ENCODE measurements at regions not wholly inside any gene's neighbourhood (a gene's known extent, or its start where the extent isn't known, plus 50 kb on each side); places are given as distances from the start of the nearest gene placed in this dataset.

DNA sequence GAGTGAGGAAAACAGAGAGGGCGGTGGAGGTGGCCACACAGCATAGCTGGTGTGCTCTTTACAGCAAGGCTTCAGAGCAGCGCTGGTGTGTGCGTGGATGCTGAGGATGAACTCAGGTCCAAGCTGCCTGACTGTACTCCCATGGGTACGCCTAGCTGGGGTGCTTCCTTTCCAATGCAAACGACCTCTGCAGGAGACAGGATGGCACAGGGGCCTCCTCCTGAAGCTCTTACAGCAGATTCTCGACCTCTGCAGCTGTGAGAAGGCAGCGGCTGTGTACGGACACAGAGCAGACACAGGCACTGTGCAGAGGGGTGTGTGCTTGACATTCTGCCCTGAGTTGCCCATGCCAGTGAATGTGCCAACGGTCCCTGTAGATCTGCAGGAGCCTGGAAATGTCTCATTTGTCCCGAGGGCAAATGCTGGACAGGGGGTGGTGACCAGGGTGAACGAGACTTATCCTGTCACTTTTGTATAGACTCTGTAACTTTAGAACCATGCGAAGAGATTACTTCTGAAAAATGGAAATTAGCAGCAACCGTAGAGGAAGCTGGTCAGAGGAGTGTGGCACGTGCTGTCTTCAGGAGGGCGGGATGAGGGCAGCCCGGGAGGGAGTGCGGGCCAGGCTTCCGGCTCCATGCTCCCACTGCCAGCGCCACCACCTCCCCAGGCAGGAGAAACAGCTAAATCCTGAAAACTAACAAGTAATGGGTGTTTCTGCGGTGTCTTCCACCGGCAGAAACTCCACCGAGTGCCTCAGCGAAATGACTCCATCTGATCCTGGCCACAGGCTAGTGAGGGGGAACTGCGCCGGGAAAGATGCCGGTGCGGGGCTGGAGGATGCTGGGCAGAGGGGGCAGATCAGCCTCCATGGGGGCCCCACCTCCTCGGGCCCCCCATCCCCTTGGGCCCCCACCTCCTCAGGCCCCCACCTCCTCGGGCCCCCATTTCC lies 120.9 kb upstream of the RPS6KA2 start:
- no peak for DNase-seq

DNA sequence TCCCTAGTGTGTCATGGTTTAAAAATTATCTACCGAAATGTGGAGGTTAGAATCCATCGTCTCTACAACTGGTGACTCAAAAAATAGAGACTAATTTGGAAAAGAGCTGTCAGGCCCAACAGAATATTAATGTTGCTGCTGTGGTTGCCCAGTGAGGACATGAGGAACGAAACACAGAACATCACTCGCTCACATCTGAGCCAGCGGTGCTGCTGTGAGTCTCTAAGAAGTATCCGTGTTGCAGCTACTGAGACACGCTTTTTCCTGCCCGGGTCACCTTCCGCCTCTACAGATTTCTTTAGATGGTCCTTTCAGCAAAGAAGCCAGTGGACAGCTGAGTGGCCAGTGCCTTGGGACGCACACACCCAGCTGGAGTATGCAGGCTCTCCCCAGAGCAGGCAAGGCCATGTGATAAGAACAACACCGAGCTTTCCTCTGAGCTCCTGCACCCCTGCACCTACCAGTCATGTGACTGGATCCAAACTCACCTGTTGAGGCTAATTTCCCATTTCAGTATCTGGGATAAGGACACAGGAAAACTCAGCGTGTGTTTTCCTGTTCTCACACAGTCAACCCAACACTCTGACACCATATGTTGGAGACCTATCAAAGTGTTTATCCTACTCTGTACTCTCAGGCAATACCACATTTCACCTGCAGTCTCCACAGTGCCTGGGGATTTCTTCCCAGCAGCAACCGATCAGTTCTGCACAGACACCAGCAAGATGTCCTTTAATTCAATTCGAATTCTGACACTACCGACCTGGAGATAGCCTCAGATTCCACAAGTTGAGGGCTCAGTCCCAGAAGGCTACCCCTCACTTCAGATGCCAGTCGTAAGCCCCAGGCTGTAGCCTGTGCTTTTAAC lies 119.0 kb upstream of the RPS6KA2 start:
- DNase-seq: no peak

DNA sequence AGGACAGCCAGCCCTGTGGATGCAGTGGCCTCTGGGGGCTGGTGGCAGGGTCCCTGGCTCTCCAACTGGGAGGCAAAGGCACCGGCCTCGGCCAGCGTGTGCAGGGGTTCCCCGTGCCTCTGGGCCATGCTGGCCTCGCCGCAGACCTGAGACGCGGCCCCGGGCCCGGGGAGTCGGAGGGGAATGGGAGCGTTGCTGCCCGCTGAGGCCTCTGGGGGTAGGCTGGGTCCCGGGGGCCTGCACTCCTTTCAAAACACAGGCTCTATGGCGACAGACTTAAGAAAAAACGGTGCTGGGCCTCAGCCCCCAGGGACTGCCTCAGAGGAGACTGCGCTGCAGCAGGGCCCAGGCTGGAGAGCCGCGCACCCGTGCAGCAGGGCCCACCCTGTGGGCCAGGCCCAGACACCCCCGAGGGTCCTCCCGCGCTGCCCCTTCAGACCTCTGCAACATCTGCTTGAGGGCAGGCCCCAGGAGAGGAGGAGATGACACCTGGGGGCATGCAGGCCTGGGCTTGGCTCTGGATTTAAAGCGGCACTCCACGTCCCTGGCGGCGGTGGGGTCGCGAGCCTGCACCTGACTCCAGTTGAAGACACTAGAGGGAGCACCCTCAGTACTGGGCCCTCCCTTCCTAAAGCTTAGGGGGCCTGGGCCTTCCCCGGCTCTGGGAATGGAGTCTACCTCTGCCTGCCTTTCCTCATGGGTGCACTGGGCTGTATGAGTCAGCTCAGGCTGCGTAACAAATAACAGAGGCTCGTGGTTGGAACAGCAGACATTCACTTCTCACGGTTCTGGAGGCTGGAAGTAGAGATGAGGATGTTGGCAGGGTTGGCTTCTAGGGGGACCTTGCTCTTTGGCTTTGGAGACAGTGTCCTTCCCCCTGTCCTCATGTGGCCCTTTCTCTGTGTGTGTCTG lies 117.4 kb upstream of the RPS6KA2 start:
- DNase-seq: no peak

DNA sequence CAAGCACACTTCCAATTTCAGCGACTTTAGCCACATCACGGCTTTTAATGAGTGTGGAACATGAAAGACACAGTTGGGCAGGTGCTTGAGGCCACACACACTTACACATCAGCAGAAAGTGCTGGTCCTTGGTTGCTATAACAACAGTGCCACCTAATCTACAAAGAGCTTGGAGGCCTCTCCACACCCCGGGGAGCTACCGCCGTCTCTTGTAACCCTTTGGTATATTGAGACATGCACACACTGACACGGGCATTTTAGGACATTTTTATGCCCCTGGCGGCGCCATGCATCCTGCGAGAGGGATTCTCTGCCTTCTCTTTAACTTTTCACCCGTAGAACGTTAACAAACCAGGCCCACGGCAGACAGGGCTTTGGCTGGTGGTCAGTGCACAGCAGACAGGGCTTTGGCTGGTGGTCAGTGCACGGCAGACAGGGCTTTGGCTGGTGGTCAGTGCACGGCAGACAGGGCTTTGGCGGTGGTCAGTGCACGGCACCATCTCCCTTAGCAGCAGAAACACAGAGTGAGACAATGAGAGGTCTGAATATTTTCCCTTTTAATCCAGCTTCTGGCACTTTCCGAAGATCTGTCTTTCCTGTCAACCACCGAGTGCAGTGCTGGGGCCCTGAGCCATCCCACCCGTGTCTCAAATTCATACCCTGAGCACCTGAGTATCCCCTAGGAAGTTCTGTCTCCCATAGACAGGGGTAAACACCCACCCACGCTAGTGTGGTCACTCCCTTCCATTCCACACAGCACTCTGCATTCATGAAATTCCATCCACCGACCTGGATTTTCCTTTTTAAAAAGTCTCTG lies 116.6 kb upstream of the RPS6KA2 start:
- DNase-seq: no peak

DNA sequence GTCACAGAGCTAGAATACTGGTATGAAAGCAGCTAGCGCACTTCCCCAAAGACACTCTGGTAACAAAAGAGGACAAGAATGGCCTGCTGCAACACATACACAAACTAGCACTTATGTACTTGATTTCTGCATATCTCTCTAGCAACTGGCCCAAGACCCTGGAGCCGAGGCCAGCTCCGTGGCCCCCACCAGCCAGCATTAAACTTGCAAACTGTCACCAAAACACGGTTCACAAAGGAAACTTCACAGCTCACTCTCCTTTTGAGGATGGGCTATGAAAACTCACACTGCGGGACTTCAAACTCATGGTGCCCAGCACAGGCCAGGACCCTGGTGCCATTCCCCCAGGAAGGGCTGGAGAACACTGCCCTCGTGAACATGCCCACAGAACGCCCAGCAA lies 115.9 kb upstream of the RPS6KA2 start:
- DNase-seq: no peak

DNA sequence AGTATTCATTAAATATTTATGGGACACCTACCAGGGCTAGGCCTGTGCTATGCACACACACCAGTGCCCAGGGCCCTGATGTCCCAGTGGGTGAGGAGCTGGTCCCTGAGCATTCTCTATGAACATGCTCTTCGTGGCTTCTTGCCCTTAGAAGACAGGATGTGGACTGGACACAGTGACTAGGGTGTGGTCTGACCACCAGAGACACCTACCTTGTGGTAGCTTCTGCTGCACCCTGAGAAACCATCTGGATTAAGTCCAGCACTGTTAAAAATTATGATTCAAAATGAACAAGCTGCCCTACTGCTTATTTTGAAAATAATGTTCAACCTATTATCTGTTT lies 112.9 kb upstream of the RPS6KA2 start:
- no peak for DNase-seq

DNA sequence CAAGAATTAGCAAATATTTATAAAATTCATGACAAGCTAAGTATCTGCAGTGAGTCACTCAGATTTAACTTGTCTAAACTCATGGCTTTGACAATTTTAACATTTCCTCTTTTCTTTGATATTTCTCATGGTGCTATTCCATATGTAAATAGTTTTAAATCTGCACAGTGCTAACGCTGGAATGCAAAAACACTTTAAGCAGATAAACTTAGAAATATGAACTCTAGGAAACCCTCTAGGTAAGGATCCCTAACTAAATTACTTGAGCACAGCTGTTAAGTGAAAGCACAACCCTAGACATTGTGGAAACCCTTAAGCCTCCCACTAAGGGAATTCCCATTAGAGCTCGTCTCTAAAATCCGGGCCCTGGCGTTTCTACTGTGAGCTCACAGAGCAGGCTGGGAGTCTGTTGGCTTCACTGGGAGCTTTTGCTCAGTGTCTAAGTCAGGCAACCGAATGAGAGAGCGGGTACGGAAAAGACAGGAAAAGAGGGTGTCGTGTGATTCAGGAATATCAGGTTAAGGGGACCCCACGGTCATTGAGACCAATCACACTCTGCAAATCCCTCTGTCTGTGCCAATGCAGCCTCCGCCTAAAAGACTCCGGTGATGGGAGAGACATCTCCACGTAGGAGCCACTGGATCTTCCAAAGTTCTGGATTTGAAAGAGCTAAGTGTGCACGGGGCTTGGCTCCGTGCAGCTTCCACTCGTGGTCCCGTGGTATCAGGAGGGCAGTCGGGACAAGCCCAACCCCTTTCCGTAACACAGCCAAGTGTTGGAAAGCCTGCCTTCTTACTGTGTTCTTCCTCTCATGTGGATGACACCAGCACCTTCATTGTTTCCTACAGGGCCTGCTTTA lies 112.3 kb upstream of the RPS6KA2 start:
- no peak for DNase-seq

DNA sequence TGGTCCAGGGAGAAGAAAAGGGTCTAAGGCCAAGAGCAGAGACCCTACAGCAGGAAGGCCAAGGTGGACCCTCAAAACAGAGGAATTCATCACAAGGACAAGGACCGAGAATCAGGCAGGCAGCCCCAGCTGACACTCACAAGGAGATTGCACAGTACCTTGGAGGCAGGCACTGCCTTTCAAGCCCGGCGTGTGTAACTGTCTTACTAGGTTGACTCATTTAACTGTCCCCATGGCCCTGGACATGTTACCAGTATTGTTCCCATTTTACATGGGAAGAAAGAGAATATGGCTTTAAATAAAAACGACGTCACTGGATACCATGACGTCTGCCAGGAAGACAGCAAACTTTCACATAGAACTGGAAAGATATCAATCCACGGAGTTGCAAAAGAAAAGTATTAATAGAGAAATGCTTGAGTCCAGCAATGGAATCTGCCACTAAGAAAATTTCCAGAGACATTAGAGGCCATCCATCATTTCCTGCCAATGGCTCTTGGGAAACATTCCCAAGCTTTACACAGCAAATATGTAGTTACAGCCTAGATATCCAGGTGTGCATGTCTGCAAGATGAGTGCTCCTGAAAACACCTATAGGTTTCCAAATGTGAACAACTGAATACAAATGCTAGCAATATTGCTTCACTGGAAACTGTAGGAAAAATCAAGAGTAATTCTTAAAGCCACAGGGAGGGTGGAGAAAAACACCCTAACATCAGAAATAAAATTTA lies 111.5 kb upstream of the RPS6KA2 start:
- DNase-seq: no peak

DNA sequence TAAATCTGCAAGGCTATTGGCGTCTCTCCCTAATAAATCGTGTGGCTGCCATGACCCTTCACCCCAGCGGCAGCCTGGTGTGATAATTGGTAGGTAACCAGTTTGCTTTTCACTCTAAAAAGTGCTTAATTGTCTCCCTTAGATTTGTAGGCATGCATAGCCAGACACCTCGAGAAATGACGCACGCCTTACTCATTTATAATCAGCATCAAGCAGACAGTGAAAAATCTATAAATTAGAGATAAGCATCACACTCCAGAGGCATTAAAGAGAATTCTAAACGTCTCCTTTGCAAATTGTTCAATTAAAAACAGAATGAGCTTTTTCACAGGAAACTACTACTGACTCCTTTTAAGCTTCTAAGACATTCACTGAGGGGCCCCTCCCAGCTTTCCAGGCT lies 110.2 kb upstream of the RPS6KA2 start:
- no peak for DNase-seq

DNA sequence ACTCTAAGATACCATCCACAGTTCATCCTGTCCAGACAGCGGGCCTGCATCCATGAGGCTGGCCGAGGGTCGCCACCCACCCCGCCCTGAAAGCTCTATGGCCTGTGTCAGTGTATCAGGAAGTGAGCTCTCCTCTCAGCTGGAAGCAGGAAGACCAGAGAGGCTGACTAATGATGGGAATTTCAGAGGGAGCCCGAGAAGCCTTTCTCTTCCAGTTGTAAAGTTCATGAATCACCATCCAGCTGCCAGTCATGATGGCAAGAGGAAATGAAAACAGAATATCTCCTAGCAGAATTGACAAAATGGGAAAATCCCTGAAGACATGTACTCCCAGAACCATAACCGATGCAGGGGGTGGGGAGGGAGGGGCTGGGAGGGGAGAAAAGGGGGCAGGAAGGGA lies 109.6 kb upstream of the RPS6KA2 start:
- DNase-seq: peak; percentile 67

DNA sequence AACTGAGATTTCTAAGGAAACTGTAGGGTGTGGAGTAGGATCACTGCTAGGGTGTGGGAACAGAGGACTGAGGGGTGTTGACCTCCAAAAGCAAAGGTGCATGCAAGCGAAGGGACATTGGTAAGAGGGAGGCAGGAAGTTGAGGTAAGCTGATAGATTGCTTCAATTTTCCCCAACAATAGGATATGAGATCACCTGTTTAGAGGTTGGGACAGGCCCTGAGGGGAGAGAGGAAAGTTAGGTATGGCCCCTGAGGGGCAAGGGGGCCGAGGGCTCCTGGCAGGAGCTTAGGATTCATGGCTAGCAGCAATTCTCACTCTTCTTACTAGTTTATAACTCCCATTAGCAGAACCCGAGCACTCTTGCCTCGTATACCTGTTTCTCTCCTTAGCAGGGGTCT lies 106.8 kb upstream of the RPS6KA2 start:
- no peak for DNase-seq

DNA sequence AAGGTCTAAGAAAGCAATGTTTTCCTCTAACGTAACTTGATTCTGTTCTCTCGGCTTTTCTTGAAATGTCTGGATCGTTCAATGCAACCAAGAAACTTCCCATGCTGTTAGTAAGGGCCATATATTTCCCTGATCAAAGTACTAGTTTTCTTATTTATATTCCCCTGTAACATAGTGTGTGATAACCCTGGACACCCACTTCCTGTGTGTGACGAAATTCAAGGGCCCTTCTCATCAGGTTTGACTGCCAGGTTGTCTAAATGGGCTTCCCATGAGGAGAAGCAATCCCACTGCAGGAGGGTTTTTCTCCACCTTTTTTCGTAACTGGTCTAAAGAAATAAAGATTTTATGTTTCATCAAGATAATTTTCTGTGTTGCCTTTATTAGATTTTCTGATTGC lies 102.6 kb upstream of the RPS6KA2 start:
- DNase-seq: no peak

DNA sequence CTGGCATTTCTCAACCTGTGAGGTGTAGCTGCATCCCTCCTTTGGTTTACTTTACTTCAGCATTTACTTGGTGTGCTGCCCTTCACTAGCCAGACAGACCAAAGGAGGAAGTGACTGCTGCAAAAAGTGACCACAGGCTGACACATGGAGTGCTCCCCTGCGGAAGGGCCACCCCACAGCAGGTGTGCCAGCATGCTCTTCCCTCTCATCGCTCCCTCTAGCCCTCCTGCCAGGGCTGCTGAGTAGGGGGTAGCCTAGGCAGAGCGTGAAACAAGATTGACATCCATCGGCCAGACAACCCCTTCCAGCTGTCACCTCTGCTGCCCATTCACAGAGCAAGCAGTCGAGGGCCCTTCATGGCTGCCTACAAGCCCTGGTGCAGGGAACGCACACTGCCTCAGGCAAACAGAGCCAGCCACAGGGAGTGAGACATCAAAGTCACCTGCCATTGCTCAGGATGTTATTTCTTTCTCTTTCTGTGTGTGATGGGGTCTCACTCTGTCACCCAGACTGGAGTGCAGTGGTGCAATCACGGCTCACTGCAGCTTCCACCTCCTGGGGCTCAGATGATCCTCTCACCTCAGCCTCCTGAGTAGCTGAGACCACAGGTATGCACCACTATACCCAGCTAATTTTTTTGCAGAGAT lies 102.0 kb upstream of the RPS6KA2 start:
- no peak for DNase-seq

DNA sequence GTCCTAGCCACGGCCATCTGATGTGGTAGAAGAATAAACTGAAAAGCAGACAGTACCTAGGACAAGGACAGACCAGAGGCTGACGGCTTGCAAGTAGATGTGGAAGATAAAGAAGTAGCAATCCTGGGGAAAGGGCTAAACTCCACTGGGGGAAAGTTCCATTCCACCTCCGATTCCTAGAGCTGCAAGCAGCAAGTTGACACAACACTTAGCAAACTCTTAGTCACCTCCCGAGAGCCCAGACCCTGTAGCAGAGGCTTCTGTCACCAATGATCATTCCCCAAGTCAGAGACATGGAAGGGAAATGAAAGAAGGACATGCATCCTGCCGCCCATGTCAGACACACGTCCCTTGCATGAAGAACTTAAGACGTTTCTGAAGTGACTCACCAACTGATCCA lies 99.2 kb upstream of the RPS6KA2 start:
- no peak for DNase-seq

DNA sequence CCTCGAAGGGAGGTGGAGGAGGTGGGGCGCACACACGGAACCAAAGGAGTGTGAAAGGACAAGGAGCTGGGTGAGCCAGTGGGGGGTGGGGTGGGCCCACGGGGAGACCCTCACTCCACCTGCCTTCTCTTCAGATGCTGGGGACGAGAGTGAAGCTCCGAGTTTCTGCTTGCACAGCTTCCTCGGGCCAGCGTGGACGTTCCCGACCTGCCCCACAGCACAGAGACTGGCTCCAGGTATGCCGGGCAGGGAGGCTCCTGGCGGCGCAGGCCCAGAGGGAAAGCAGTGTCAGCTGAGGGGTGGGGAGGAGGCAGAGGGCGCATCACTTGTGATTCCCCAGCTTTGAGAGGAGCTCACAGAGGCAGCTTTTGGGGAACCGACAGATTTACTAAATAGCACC lies 98.5 kb upstream of the RPS6KA2 start:
- no peak for DNase-seq

DNA sequence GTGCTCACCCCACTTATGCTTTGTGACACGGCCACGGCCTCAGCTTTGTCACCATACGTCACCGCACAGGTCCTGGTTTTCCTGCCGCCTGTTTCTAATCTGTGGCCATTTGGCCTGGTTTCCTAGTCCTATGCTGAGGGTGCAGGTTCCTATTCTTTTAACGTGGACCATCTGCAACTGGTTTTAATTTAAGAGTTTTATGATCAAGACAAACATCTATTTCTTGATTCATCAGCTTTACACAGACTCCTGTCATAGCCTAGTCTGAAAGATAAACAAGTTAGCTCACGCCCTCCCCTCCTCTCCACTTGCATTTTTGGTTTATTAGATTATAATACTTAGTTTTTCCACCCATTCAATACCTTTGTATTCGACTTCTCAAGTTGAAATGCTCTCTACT lies 97.5 kb upstream of the RPS6KA2 start:
- DNase-seq: peak; percentile 63

DNA sequence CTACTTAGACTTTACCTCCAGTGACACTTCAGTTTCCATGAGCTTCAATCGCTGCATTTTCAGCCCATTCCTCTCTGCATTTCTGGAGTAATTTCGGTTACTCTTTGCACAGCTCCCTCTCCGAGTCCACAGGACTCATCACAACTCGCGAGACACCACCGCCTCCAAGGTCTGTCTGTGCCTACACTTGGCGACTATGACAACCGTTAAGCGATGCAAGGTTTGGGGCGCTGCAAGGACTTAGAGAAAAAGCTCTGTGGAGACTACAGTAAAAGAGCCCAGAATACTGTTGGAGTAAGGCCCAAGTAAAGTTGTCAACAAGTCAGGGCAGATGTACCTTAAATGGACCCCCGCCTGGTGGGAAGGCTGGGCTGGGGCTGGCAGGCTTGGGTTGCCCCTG lies 95.7 kb upstream of the RPS6KA2 start:
- no peak for DNase-seq

DNA sequence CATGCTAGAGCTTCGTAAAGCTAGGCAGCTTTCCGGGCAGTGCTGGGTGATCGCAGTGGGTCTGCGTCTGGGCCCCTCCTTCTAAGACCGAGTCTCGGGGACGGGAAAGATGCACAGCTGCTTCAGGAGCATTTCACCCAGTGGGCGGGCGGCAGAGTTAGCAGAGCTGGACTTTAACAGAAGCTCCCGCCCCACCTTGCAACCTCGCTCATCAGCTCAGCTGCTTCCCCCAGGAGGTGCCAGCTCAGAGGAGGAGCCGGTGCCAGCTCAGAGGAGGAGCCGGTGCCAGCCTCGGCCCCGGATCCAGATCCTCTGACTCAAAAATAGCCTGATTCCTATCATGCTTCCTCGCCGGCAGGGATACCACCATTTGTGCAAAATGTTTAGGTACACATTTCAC lies 94.5 kb upstream of the RPS6KA2 start:
- DNase-seq: no peak

DNA sequence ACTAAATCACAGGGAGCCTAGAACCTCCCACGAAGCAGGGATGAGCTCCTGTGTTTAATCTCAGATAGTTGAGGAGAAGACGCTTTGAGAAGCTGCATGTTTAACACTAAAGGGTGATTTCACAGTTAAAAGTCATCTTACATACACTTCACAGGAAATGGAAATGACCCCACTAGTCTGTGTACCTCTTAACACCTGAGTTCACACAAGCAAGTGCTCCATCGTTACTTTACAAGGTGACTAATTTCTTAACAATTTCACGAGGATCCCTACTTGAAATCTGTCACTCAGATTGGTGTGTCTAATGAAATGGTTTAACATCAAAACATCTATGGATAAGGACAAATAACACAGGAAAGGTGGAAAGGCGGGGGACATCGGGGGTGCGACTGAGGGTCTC lies 93.8 kb upstream of the RPS6KA2 start:
- no peak for DNase-seq

DNA sequence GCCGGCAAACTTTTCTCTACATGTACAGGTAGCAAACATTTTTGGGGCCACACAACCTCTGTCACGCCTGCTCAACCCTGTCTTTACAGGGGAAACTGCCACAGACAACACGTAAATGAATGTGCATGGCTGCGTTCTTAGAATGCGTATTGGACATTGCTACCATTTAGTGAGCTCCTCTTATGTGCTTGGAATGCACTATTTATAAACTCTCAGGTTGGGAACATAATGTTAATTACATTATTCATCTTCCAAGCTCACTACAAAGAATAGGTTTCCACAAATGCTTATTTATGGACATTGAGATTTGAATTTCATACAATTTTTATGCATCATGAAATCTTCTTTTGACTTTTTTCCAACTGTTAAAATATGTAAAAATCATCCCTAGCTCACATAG lies 92.0 kb upstream of the RPS6KA2 start:
- DNase-seq: no peak
